Fibroblast of the aortic adventitia (primary cell): ENCODE measurements at regions not wholly inside any gene's neighbourhood (a gene's known extent, or its start where the extent isn't known, plus 50 kb on each side); places are given as distances from the start of the nearest gene placed in this dataset.

Experiments used
- DNase-seq: peaks from one replicate; pipeline ENCODE4 v3.0.0-alpha.2; 2010; ENCODE audit warnings: low read depth
- H3K4me3 ChIP-seq: 2 replicates; pipeline ENCODE4 v1.5.1; 2011; ENCODE audit warnings: low read depth, mild to moderate bottlenecking, control low read depth, low read length, moderate library complexity
- CTCF ChIP-seq: IDR thresholded peaks from 2 replicates; pipeline ENCODE4 v1.5.1; 2011; ENCODE audit warnings: mild to moderate bottlenecking, low read length, control low read depth, inconsistent platforms; ENCODE audit not compliant: insufficient read depth

DNA sequence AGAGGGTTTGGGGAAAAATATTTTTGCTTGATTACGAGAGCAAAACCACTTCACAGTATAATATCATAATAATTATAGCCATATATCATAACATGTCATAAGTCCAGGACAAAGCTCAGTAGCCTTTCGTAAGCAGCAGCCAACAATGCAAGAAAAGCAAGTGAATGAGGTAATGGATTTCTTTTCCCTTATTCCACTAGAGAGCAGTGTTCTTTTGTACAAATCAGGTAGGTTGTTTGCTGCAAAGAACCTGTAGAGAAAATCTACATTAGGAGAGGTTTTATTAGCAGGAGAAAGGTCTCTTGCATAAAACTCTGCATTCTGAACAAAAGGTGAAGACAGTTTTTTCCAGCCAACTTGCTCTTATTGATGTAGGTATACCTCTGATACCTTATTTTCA, 1033.4 kb downstream of the TLE4 start:
- TF ChIP-seq CTCF: peak; percentile 47
- H3K4me3 ChIP-seq: no peak overlapping the region
- DNase-seq: peak; percentile 57

GRCh38 chr9:80602291-80602690, 1030.5 kb downstream of the TLE4 start:
- TF ChIP-seq CTCF: no peak
- no peak overlapping the region for H3K4me3 ChIP-seq
- DNase-seq: no peak

DNA sequence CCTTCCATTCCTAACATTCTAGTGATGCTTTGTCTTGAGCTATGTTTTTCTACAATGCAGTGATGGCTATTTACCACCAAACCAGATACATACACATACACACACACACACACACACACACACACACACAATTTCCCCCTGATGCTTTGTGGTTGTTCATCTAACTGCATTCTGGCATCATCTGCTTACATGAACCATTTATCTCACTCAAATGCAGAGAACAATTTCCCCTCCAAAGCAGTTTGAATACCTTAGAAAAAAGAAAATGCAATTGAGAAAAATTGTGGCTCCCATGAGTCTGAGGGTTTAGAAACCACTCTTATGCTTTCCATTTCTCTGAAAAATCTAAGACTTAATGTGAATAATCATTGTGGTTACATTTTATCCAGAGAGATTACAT, 1024.8 kb downstream of the TLE4 start:
- H3K4me3 ChIP-seq: no peak overlapping the region
- no peak for TF ChIP-seq CTCF
- no peak for DNase-seq

DNA sequence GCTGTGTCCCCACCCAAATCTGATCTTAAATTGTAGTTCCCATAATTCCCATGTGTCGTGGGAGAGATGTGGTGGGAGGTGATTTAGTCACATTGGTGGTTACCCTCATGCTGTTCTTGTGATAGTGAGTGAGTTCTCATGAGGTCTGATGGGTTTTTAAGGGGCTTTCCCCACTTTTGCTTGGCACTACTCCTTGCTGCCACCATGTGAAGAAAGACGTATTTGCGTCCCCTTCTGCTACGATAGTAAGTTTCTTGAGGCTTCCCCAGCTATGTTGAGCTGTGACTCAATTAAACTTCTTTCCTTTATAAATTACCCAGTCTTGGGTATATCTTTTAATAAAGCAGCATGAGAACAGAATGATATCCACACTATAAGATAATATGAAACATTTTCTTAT, 1023.4 kb downstream of the TLE4 start:
- DNase-seq: no peak
- no peak overlapping the region for H3K4me3 ChIP-seq
- no peak for TF ChIP-seq CTCF

DNA sequence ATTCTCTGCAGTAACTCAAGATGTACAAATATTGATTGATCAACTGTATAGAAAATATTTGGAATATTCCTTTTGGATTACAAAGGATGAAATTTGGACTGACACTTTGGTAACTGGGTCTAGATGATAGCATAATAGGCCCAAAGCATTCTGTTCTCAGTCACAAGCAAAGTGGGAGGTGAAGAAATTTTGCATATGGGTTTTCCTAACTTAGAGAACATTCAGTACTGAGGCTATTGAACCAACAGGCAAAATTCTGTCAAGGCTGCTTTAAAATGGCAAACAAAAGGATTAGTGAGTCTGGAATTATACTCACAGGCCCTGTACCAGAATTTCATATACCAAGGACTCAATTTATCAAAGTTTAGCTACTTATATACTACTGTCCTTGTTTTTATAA, 1020.6 kb downstream of the TLE4 start:
- no peak for TF ChIP-seq CTCF
- no peak for DNase-seq
- H3K4me3 ChIP-seq: no peak overlapping the region

DNA sequence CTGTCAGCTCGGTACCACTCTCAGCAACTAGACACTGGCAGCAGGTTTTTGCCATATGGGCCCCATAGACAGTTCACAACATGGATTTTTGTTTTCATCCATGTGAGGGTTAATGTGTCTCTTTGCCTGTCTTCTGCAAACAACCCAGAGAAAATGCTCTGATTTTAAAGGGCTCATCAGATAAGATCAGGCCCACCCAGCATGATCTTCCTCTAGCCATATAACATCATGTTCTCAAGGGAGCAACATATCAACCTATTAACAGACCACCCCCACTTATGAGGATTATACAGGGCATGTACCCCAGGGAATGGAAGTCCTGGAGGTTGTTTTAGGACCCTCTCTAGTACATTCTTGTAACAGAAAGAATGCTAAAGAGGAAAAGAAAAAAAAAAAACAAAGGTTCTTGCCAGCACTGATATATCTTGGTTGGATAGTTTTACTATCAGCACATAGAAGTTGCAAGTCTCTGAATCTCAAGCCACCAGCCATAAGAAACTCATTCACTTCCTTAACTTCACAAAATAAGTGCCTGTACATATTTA, 1015.1 kb downstream of the TLE4 start:
- no peak overlapping the region for H3K4me3 ChIP-seq
- no peak for DNase-seq
- no peak for TF ChIP-seq CTCF

DNA sequence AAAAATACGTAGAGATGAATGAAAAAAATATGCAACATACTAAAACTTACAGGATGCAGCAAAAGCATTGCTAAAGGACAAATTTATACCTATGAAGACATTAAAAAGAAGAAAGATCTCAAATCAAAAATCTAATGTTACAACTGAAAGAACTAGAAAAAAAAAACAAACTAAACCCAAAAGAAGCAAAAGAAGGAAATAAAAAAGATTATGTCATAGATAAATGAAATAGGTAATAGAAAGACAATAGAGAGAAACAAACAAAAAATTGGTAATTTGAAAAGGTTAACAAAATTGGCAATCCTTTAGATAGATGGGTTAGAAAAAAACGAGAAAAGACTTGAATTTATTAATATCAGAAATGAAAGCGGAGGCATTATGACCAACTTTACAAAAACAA, 1000.2 kb downstream of the TLE4 start:
- no peak overlapping the region for H3K4me3 ChIP-seq
- no peak for DNase-seq
- TF ChIP-seq CTCF: no peak
